Spinal cord (tissue), 9 donors: ENCODE measurements at regions not wholly inside any gene's neighbourhood (a gene's known extent, or its start where the extent isn't known, plus 50 kb on each side); places are given as distances from the start of the nearest gene placed in this dataset.

ENCODE experiments used
- DNase-seq, 6 donors: peaks; one replicate each; pipeline versions ENCODE4 v3.0.0 to v3.0.0-alpha.2; 2013 to 2015; ENCODE audit warnings: low spot score in 6 of 6, low read depth in 4 of 6
- H3K27ac ChIP-seq: one replicate; pipeline ENCODE4 v1.5.1; 2013; ENCODE audit warnings: low read depth, low read length, control low read depth
- H3K27me3 ChIP-seq: one replicate; pipeline ENCODE4 v1.6.1; 2013; ENCODE audit warnings: low read length; ENCODE audit not compliant: control insufficient read depth, insufficient read depth
- H3K36me3 ChIP-seq: one replicate; pipeline ENCODE4 v1.6.1; 2013; ENCODE audit warnings: low read length; ENCODE audit not compliant: control insufficient read depth, insufficient read depth
- H3K4me1 ChIP-seq: one replicate; pipeline ENCODE4 v1.6.1; 2013; ENCODE audit warnings: low read length; ENCODE audit not compliant: control insufficient read depth, insufficient read depth
- H3K4me3 ChIP-seq: one replicate; pipeline ENCODE4 v1.5.1; 2013; ENCODE audit warnings: low read depth, low read length, control low read depth
- H3K9me3 ChIP-seq: one replicate; pipeline ENCODE4 v1.6.1; 2013; ENCODE audit warnings: low read length; ENCODE audit not compliant: control insufficient read depth, insufficient read depth
- WGBS: methylation state at CpG from one replicate; pipeline ENCODE4 v1.1.5; 2013; ENCODE audit warnings: missing lambda C conversion rate; ENCODE audit not compliant: insufficient coverage; 5-methylcytosine and 5-hydroxymethylcytosine counted together
- donor health status: healthy.

- Histone ChIP-seq H3K36me3 (no peaks in the 10 kb centered on the region), H3K4me1 (no peaks in the 10 kb centered on the region), H3K9me3 (no peaks in the 10 kb centered on the region), H3K27me3 (peaks cover 2% of the 10 kb centered on the region), H3K4me3 (no peak overlapping the region), H3K27ac (no peak overlapping the region)
- DNase-seq, result no peak
- WGBS, result 19% methylated on average over 6 of the region's 7 CpGs
Observed at GRCh38 chr5:176711883-176712282, 64.6 kb downstream of the TSPAN17 start.

GRCh38 chr5:176712546-176713304 is 65.4 kb downstream of the TSPAN17 start:
- no peak overlapping the region for H3K27ac ChIP-seq
- 27% methylated on average over 13 of the region's 17 CpGs for WGBS
- no peaks in the 10 kb centered on the region for H3K4me1 ChIP-seq

DNA sequence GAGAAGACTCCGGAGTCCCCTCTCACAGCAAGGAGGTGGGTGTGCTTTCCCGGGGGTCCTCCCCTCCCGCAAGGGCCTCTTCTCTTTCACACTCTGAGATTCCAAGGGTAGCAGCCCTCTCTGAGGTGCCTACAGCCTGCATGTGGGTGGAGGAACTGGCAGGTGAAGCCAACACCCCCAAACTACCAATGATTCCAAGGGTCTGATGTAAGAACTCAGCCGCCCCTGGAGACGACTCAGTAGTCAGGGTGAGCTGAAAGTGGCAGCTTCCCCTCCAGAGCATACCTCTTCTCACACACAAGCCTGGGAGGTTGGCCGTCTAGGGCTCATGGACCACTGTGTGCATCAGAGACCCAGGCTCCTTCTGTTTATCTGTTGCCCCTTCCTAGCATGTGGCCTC is 66.1 kb downstream of the TSPAN17 start:
- Histone ChIP-seq H3K9me3 (no peaks in the 10 kb centered on the region), H3K27ac (no peak overlapping the region), H3K27me3 (peaks cover 2% of the 10 kb centered on the region), H3K4me3 (no peak overlapping the region), H3K36me3 (no peaks in the 10 kb centered on the region), H3K4me1 (no peaks in the 10 kb centered on the region)
- no peak for DNase-seq
- 88% methylated on average over 1 of the region's 6 CpGs for WGBS

More at GRCh38 chr5:176712546-176713304, 65.4 kb downstream of the TSPAN17 start:
- Histone ChIP-seq H3K36me3 (no peaks in the 10 kb centered on the region), H3K9me3 (no peaks in the 10 kb centered on the region), H3K27me3 (peaks cover 2% of the 10 kb centered on the region), H3K4me3 (no peak overlapping the region)
- no peak for DNase-seq

GRCh38 chr5:176714067-176714466 is 66.8 kb downstream of the TSPAN17 start:
- Histone ChIP-seq H3K4me1 (no peaks in the 10 kb centered on the region), H3K9me3 (no peaks in the 10 kb centered on the region), H3K36me3 (no peaks in the 10 kb centered on the region), H3K4me3 (no peak overlapping the region), H3K27ac (no peak overlapping the region), H3K27me3 (peaks cover 2% of the 10 kb centered on the region)
- 92% methylated on average over 4 of the region's 4 CpGs for WGBS
- no peak for DNase-seq

GRCh38 chr5:176716320-176716719 is 69.0 kb downstream of the TSPAN17 start:
- Histone ChIP-seq H3K9me3 (no peaks in the 10 kb centered on the region), H3K27ac (no peak overlapping the region), H3K4me1 (no peaks in the 10 kb centered on the region), H3K36me3 (no peaks in the 10 kb centered on the region), H3K4me3 (no peak overlapping the region), H3K27me3 (peaks cover 4% of the 10 kb centered on the region)
- WGBS, result 79% methylated on average over 3 of the region's 4 CpGs
- no peak for DNase-seq

GRCh38 chr5:176719113-176719739 is 71.9 kb downstream of the TSPAN17 start:
- Histone ChIP-seq H3K27me3 (peaks cover 4% of the 10 kb centered on the region), H3K4me3 (no peak overlapping the region), H3K4me1 (peaks cover 12% of the 10 kb centered on the region), H3K27ac (no peak overlapping the region), H3K36me3 (no peaks in the 10 kb centered on the region), H3K9me3 (no peaks in the 10 kb centered on the region)
- WGBS, result 45% methylated on average over 11 of the region's 14 CpGs
- DNase-seq, result peak in 1 of 6 donors; percentile 67

DNA sequence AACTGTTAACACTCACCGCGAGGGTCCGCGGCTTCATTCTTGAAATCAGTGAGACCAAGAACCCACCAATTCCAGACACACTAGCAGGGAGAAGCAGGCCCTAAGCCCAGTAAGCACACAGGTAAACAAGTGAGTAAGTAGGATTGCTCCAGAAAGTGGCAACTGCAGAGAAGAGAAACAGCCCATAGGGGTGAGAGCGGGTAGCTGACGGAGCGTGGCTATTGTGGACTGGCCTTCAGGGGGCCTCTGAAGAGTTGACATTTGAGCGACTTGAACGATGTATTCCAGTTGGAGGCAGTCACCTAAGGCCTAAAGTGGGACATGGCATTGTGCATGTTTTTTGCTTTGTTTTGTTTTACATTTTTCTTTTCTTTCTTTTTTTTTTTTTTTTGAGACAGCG is 74.2 kb downstream of the TSPAN17 start:
- H3K27me3 ChIP-seq, result peaks cover 14% of the 10 kb centered on the region
- H3K36me3 ChIP-seq, result no peaks in the 10 kb centered on the region
- H3K9me3 ChIP-seq, result no peaks in the 10 kb centered on the region
- H3K4me1 ChIP-seq, result peaks cover 19% of the 10 kb centered on the region
- DNase-seq, result no peak
- H3K27ac ChIP-seq, result no peak overlapping the region
- 95% methylated on average over 4 of the region's 10 CpGs for WGBS
- H3K4me3 ChIP-seq, result no peak overlapping the region

DNA sequence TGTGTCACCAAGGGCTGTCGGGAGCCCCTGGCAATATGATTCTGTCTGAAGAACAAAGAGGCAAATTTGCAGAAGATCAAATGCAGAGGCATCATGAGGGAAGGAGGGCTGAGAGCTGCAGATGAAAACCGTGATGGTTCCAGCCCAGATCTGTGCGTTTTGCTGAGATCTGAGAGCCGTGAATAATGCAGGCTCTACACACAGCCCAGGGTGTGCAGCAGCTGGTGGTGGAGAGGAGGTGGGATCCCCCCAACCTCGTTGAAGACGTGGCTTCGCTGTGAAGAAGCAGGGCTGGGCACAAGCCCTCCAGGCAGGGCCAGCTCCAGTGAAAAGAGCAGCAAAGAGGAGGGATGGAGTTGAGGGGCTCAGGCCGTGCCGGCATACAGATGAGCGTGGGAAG is 75.5 kb downstream of the TSPAN17 start:
- peaks cover 14% of the 10 kb centered on the region for H3K27me3 ChIP-seq
- no peak overlapping the region for H3K27ac ChIP-seq
- peak in 2 of 6 donors; percentile 47 to 69 for DNase-seq
- no peaks in the 10 kb centered on the region for H3K36me3 ChIP-seq
- WGBS, result 16% methylated on average over 10 of the region's 10 CpGs
- H3K4me1 ChIP-seq, result peaks cover 19% of the 10 kb centered on the region
- H3K9me3 ChIP-seq, result no peaks in the 10 kb centered on the region
- no peak overlapping the region for H3K4me3 ChIP-seq

DNA sequence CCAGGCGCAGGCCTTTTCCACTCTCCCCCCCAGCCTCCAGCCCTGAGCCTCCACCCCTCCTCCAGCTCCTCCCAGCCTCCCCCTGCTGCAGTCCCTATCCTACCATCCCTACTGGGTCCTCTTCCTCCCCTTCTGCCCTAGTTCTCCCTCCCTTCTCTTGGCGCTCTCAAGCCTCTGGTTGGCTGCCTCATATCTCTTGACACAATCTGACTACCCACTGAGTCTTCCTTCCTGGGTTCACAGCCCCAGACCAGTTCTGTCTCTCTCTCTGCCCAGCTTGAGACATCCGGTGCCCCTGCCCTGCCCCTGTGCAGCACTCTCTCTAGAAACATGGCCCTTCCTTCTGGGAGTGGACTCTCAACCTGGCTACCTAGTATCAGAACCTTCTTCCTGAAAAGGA is 76.2 kb downstream of the TSPAN17 start:
- peaks cover 17% of the 10 kb centered on the region for H3K27me3 ChIP-seq
- no peaks in the 10 kb centered on the region for H3K36me3 ChIP-seq
- no peak overlapping the region for H3K4me3 ChIP-seq
- 89% methylated on average over 3 of the region's 3 CpGs for WGBS
- H3K27ac ChIP-seq, result no peak overlapping the region
- no peaks in the 10 kb centered on the region for H3K9me3 ChIP-seq
- DNase-seq, result no peak
- peaks cover 19% of the 10 kb centered on the region for H3K4me1 ChIP-seq

GRCh38 chr5:176724472-176724871 is 77.2 kb downstream of the TSPAN17 start:
- Histone ChIP-seq H3K36me3 (no peaks in the 10 kb centered on the region), H3K9me3 (no peaks in the 10 kb centered on the region), H3K27ac (no peak overlapping the region), H3K27me3 (peaks cover 15% of the 10 kb centered on the region), H3K4me1 (peaks cover 19% of the 10 kb centered on the region), H3K4me3 (no peak overlapping the region)
- 35% methylated on average over 2 of the region's 8 CpGs for WGBS
- DNase-seq, result no peak
